ENCODE measurements at regions not wholly inside any gene's neighbourhood (a gene's known extent, or its start where the extent isn't known, plus 50 kb on each side); places are given as distances from the start of the nearest gene placed in this dataset.
"Not testable (repeated sequence)": the region's sequence is repeated elsewhere in the genome, so short reads cannot be mapped to it uniquely, and the experiment has no call there.

DNA sequence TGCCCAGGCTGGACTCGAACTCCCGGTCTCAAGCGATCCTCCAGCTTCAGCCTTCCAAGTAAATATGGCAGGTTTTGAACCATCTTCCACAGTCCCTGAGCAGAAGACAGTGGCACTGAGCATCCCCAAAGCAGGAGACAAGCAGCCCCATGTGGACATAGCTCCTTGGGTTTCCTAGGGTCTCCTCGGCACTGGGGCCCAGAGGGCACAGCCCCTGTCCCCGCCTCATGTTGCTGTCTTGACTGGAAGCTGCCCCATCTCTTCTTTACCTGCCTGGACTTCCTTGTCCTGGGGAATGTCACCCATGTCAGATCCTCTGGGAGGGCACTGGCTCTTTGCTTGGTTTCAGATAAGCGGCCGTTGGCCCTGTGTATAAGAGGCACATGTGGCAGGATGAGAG is 263.7 kb upstream of the RAB4A start:
- TF ChIP-seq, protein P1, sequence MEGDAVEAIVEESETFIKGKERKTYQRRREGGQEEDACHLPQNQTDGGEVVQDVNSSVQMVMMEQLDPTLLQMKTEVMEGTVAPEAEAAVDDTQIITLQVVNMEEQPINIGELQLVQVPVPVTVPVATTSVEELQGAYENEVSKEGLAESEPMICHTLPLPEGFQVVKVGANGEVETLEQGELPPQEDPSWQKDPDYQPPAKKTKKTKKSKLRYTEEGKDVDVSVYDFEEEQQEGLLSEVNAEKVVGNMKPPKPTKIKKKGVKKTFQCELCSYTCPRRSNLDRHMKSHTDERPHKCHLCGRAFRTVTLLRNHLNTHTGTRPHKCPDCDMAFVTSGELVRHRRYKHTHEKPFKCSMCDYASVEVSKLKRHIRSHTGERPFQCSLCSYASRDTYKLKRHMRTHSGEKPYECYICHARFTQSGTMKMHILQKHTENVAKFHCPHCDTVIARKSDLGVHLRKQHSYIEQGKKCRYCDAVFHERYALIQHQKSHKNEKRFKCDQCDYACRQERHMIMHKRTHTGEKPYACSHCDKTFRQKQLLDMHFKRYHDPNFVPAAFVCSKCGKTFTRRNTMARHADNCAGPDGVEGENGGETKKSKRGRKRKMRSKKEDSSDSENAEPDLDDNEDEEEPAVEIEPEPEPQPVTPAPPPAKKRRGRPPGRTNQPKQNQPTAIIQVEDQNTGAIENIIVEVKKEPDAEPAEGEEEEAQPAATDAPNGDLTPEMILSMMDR (IDR thresholded peaks at IDR 0.05; ENCODE audit: control extremely low read depth, extremely low read depth, low read depth, missing control alignments): no peak
- DNase-seq (ENCODE audit: extremely low spot score): no peak
- CTCF ChIA-PET: no interaction called here
- POLR2A ChIA-PET: no interaction called here

- CTCF ChIA-PET: no interaction called here
- POLR2A ChIA-PET: no interaction called here
- TF ChIP-seq, protein P1 (IDR thresholded peaks at IDR 0.05; ENCODE audit: control extremely low read depth, extremely low read depth, low read depth, missing control alignments): no peak
- no peak for DNase-seq (ENCODE audit: extremely low spot score)
These were observed 263.2 kb upstream of the RAB4A start for GRCh38 chr1:229007701-229008100.

DNA sequence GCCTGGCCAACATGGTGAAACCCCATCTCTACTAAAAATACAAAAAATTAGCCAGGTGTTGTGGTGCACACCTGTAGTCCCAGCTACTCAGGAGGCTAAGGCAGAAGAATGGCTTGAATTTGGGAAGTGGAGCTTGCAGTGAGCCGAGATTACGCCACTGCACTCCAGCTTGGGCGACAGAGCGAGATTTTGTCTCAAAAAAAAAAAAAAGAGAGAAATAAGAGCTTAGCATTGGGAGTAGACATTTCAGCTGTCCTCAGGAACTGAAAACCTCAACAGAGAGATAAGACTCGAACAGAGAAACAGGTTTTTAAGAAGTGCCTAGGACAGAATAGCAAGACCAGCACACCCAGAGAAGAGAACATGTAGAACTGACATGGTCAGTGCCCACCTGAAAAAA is 262.6 kb upstream of the RAB4A start:
- POLR2A ChIA-PET; DNase-seq (ENCODE audit: extremely low spot score); CTCF ChIA-PET: not testable (repeated sequence)

GRCh38 chr1:229011022-229011421 is 259.9 kb upstream of the RAB4A start:
- TF ChIP-seq, protein P1 (IDR thresholded peaks at IDR 0.05; ENCODE audit: control extremely low read depth, extremely low read depth, low read depth, missing control alignments): no peak
- ChIA-PET POLR2A (no interaction called here), CTCF (no interaction called here)
- no peak for DNase-seq (ENCODE audit: extremely low spot score)

DNA sequence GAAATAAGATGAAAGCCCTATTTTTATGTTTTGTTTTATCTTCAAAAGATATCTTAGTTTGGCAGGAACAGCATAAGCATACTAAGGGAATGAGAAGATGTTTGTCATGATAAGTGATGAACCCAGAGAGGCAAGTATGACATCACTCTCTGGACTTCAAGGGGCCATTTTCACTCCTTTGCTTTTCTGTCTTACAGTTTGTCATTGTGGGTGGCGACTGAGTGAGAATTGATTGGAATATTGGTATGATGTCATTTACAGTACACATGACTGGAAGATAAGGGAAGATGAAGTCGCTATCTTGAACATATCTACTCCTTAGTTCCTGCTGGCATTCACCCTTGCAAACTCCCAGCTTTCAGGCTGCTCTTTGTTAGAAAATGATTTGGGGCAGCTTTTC is 258.1 kb upstream of the RAB4A start:
- CTCF ChIA-PET: no interaction called here
- POLR2A ChIA-PET: no interaction called here
- DNase-seq (ENCODE audit: extremely low spot score): no peak

GRCh38 chr1:229013981-229014380 is 256.9 kb upstream of the RAB4A start:
- TF ChIP-seq, protein P1 (IDR thresholded peaks at IDR 0.05; ENCODE audit: control extremely low read depth, extremely low read depth, low read depth, missing control alignments): no peak
- ChIA-PET CTCF (no interaction called here), POLR2A (no interaction called here)
- no peak for DNase-seq (ENCODE audit: extremely low spot score)

More for the DNA sequence above, 258.1 kb upstream of the RAB4A start:
- TF ChIP-seq, protein P1 (IDR thresholded peaks at IDR 0.05; ENCODE audit: control extremely low read depth, extremely low read depth, low read depth, missing control alignments): no peak

DNA sequence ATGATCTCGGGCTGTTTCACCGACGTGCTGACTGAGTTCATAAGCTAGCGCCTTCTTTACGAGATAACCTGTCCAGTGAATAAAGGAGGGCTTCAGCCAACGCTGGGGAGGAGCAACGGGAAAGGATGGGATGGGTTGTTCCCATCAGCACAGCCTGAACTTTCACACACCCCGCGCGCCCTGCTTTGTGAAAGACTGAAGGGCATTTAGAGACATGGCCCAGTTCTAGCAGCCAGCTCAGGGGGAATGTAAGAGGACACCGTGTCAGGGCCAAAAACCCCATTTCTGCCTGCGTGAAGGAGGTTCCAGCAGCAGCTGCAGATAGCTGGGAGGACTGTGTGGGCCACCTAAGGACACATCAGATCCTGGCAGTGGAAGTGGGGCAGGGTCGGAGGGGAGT is 255.1 kb upstream of the RAB4A start:
- ChIA-PET POLR2A (no interaction called here), CTCF (no interaction called here)
- DNase-seq (ENCODE audit: extremely low spot score): no peak
- TF ChIP-seq, protein P1 (IDR thresholded peaks at IDR 0.05; ENCODE audit: control extremely low read depth, extremely low read depth, low read depth, missing control alignments): no peak
